Hematopoietic multipotent progenitor cell treated with erythropoietin and hydrocortisone succinate and interleukin-3 and kit ligand, for 4 days (in vitro differentiated cells): ENCODE measurements at regions not wholly inside any gene's neighbourhood (a gene's known extent, or its start where the extent isn't known, plus 50 kb on each side); places are given as distances from the start of the nearest gene placed in this dataset.
A peak's percentile ranks its signal among the peaks of the same experiment; 100 is the strongest.
"Not testable (repeated sequence)": the region's sequence is repeated elsewhere in the genome, so short reads cannot be mapped to it uniquely, and the experiment has no call there.

Experiments
- DNase-seq: peaks from one replicate; pipeline ENCODE4 v3.0.0-alpha.2; 2015

DNA sequence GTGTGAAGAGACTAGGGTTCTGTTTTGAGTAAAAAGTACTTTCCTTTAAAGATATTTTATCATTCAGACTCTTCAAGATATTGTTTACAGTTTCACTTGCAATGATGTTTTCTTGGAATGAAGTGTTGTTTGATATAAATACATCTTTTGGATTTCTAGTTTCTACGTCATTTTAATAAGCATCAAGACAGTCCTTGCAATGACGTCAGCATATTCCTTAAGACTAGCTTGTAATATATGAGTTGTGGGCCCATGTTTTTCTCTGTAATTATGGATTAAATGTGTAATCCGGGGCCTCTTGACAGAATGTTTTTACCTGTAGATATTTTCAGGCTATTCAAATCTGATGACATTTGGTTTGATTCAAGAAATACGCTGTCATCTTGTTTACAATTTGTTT lies 66.1 kb downstream of the RBMX2 start:
- no peak for DNase-seq

DNA sequence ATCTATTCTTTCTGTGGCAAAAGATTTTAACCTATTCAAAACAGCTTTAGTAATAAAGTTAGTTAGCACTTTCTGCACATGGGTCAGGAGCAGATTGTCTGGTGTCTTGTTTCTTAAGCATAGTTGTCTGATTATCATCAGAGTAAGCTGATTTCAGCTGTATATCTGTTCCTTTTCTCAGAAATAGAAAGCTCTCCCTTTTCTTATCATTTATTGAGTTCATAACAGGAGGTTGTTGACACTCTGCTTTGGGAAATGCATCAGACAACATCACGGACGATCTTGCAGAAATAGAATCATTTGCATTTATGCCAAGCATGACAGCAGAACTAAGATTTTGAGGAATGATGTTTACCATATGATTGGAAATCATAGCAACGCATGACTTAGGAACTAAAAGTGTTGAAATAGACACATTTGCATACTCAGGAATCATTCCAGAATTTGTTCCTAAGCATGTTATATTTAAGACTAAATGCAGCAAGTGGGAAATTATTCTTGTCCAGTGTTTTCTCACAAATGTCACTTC lies 66.7 kb downstream of the RBMX2 start:
- DNase-seq, result no peak

- DNase-seq, result no peak
These were observed 81.1 kb downstream of the RBMX2 start for GRCh38 chrX:130482871-130483270.

DNA sequence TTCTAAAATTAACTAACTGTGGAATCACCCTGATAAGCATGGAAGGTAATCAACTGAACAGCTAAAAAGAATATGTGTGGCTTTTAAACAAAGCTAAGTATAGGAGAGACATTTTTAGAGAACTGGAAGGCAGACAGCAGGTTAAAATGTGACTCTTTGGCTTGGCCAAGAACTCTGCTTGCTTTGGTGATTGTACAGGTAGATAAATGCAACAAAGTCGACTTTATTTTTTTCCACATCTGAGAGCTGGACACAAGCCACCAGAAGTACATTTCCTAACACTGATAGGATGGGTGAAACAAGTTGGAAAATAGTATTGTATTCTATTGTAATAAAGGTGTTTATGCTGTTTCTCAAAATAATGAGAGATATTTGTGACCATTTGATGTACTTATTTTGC lies 84.1 kb downstream of the RBMX2 start:
- DNase-seq, result no peak

DNA sequence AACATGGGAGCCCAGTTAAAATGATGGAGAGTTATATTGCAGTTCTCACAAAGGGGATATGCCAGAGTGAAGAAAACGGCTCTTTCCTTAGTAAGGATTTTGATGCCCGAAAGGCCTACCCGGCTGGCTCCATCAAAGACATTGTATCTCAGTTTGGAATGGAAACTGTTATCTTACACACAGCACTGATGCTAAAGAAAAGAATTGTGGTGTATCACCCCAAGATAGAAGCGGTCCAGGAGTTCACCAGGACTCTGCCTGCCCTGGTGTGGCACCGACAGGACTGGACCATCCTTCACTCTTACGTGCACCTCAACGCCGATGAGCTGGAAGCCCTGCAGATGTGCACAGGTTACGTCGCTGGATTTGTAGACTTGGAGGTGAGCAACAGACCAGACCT lies 93.7 kb downstream of the RBMX2 start:
- DNase-seq, result not testable (repeated sequence)

DNA sequence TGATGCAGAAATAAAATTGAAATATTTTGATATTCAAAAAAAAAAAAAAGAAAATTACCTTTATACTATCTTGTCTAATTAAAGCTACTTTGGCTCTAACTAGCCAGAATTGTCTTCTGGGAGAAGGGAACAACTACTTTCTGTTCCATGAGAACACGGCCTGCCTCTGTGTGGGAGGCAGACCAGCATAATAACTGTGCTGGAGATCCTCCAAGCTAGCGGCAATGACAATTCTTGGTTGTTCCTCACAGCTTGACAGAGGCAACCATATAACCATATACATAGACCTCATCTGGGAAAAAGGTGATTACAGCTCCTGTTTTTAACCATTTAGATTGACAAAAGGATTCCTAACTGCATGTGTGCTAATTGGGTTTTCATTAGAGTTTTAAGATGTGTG lies 95.7 kb downstream of the RBMX2 start:
- no peak for DNase-seq

DNA sequence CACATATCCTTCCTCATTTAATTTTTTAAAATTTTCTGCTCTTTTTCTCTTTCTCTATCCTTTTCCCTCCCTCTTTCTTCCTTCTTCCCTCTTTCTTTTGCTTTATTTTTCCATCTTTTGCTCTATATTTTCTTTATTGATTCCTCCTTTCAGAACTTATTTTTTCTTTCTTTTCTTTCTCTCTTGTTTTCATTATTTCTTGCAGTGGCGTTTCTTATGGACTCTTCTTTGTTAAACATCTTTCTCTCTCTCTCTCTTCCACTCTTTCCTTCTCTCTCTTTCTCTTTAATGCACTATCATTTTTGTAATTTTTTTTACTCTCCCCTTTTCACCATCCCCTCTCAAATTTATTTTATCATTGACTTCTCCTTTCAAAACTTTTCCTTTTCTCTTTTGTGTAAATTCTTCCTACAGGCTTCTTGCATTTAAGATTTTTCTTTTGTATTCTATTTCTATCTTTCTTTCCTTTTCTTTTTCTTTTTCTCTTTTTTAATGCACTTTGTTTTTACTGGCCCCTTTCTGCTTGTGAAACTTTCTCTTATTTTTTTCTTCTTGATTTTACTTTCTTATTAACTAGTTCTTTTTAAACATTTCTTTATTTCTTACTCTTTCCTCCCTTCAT lies 97.0 kb downstream of the RBMX2 start:
- no peak for DNase-seq

DNA sequence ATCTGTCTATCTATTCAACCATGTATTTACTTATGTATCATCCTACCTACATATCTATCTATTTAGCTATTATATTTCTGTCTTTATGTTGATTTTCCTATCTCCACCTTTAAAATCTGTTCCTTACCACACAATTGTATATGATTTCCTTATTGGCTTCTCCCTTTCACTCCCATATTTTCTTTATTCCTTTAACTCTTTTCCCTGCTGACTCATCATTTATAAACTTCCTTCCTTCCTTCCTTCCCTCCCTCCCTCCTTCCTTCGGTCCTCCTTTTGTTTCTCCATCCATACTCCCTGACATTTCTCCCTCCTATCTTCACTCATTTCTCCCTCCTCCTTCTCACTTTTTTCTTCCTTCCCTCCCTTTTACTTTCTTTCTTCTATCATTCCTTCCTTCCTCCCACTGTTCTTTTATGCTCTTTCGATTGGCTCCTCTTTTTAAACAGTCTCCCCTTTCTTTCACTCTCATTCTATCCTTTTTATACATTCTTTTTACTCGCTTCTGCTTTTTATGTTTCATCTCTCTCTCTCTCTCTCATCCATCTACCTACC lies 100.3 kb downstream of the RBMX2 start:
- no peak for DNase-seq

DNA sequence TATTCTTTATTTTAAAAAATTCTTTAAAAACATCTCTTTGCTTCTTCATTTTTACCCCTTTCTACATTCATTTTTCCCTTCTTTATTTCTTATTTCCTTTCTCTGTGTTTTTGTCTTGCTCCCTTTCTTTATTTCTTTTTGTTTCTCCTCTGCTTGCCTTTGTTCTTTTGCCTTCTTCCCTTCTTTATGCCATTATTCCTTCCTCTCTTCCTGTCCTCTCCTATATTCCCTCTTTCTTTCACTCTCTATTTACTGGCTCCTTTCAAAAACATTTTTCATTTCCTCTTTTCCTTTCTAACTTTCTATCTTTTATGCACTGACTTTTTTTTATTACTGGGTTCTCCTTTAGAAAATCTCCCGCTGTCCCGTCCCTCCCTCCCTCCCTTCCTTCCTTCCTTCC lies 102.2 kb downstream of the RBMX2 start:
- DNase-seq, result no peak

DNA sequence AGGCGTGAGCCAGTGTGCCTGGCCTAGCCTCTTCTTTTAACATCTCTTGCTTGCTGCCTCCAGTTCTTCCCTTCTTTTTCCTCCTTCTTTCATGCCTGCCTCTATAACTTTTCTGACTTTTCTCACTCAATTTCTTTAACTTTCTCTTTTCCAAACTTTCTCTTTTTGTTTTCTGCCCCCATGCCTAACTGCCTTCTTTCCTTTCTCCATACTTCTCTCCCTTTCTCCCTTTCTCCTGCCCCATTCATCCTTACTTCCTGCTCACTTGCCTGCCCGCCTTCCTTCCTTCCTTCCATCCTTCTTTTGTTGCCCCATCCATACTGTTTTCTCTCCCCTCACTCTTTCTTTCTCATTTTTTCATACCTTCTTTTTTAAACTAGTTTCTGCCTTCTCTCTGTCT lies 105.2 kb downstream of the RBMX2 start:
- no peak for DNase-seq

DNA sequence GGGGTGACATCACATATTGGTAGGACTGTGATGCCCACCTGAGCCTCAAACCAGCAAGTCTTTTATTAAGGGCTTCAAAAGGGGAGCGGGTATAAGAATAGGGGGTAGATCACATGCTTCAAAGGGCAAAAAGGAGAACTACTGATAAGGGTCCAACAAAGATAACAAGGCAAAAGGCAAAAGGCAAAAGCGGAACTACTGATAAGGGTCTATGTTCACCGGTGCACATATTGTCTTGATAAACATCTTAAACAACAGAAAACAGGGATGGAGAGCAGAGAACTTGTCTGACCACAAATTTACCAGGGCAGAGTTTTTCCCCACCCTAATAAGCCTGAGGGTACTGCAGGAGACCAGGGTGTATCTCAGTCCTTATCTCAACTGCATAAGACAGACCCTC lies 110.7 kb downstream of the RBMX2 start:
- peak; percentile 31 for DNase-seq

DNA sequence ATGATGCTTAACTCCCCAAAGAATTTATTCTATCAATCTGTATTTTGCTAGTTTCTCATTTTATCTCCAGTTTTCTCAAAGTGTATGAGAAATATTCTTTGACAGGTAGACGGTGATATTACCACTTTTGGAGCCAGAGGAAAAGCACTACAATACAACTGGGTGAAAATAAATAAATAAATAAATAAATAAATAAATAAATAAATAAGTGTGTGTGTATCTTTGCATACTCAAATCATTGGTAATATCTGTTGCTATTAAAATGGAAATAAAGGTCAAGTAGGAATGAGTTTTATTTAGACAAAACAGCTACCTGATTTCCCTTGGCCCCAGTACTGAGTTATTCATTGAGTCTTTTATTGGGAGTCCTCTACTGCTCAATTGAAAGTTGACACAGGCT lies 114.3 kb downstream of the RBMX2 start:
- no peak for DNase-seq

- DNase-seq, result peak; percentile 60
These were observed 121.9 kb downstream of the RBMX2 start for GRCh38 chrX:130523460-130524394.

- no peak for DNase-seq
These were observed 122.8 kb downstream of the RBMX2 start for GRCh38 chrX:130524476-130525194.

GRCh38 chrX:130529531-130529930 lies 127.7 kb downstream of the RBMX2 start:
- DNase-seq, result no peak

GRCh38 chrX:130531066-130531465 lies 129.3 kb downstream of the RBMX2 start:
- DNase-seq, result no peak

- DNase-seq, result peak; percentile 75
These were observed 138.0 kb downstream of the RBMX2 start for GRCh38 chrX:130539721-130540321.

DNA sequence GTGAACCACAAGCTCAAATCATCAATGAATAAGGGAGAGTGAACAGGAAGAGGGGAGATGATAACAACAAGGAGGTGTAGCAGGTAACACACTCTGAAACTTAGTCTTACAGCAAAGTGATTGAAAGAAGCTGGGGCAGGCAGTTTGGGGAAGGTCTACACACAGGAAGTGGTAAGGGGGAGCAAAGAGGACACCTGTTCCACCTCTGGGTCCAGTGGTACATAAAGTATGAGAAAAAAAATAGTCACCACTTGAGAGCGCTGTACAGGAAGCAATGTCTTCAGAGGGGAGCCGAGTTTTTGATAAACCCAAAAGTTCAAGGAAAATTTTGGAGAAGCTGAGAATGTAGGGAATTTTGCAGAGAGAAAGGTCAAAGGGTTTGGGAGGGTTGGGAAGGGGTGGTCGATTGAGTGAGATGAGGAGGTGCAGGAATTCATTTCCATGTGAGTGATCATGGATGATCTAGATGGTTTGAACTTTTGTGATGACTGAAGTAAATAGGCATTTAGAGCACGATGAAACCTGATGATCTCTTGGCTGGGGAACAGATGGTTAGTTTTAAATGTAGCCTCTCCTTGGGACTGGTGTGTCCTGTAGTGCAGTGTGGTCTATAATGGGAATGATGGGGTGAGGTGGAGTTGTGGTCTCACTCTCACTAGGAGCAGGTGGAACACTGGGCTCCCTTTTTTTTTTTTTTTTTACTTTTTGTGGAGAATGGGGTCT lies 142.0 kb downstream of the RBMX2 start:
- no peak for DNase-seq

DNA sequence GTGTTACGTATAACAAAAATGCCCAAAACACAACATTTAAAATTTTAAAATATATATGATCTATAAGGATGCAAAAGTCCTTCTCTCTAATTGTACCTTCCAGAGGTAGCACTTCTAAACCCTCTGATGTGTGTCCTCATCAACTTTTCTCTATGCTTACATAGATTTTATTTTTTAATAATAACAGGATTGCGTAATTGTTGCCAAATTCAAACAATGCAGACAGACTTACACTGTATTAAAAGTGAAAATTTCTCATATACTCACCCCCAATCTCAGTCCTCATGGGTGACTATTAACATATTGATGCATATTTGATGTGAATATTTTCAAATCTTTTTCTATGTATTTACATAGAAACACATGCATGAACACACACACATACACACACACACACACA lies 144.0 kb downstream of the RBMX2 start:
- DNase-seq, result no peak

DNA sequence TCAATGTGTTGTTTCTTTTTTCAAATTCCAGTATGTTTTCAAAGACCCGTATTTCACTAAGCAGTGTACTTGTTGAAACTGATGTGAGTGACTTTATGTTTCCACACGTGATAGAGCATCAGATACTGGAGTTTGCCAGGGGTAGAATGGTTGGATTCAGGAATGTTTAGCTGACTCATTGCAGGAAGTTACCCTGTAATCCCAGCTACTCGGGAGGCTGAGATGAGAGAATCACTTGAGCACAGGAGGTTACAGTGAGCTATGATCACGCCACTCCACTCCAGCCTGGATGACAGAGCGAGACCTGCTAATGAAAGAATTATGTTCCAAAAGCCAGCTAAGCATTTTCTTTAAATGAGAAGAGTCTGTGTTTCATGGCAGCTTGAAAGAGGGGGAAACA lies 147.6 kb downstream of the RBMX2 start:
- DNase-seq, result not testable (repeated sequence)

GRCh38 chrX:130550351-130550750 lies 148.6 kb downstream of the RBMX2 start:
- DNase-seq, result no peak

DNA sequence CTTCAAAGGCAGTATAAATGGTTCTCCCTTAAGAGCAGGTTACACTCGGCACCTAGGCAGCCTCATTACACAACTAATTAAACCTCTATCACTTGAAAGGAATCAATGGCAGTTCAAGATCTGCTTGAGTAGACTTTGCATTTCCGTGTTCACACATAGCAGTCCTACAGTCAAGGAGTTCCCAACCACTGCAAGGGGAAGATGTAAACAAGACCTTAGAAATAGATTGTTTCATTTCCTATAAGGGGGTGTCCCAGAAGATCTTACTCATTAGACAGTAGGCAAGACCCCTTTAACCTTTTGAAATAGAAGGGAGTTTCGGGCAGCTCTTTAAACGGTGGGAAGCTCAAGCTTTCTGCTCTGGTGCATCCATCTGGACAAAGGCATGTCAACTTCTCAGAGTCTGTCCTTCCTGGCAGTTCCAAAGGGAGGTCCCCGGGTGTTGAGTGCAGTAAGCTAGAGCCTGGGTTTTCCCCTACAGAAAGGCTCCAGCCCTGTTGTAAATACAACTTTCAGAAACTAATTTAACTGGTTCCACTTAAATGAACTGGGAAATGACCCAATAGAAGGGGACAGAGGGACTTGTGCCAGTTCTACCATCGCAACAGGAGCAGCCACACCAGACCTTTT lies 150.8 kb downstream of the RBMX2 start:
- DNase-seq, result no peak
